A673 (cell line): ENCODE measurements at regions not wholly inside any gene's neighbourhood (a gene's known extent, or its start where the extent isn't known, plus 50 kb on each side); places are given as distances from the start of the nearest gene placed in this dataset.
"Not testable (repeated sequence)": the region's sequence is repeated elsewhere in the genome, so short reads cannot be mapped to it uniquely, and the experiment has no call there.

ENCODE experiments used
- BruUV-seq: library from RNA; stranded (reverse); fragments of 400-500 nt; replicated peaks from 2 replicates; lab custom pipeline; 2021; lab: Mats Ljungman, UMichigan
- CTCF ChIA-PET: fragments of 300-600 bp; sonication (Branson Sonifier 250); formaldehyde crosslinking; loops from one replicate; lab custom pipeline; 2022; ENCODE audit warnings: antibody characterized with exemption; lab: Charles Lee
- POLR2A ChIA-PET: fragments of 300-600 bp; sonication (Branson Sonifier 250); formaldehyde crosslinking; loops from one replicate; lab custom pipeline; 2022; ENCODE audit warnings: antibody characterized with exemption; ENCODE audit not compliant: low non-redundant PET; lab: Charles Lee
- DNase-seq: peaks from one replicate; pipeline ENCODE4 v3.0.0-alpha.2; 2015; ENCODE audit warnings: low spot score
- H3K27ac ChIP-seq: fragments of 200-600 bp; sonication (generic); 2 replicates; pipeline ENCODE4 v1.5.1; 2016; ENCODE audit warnings: mixed run types, low read depth, mild to moderate bottlenecking, mixed read lengths, antibody characterized with exemption, low read length; ENCODE audit not compliant: poor library complexity, severe bottlenecking
- H3K27me3 ChIP-seq: fragments of 200-600 bp; sonication (generic); replicated peaks from 2 replicates; pipeline ENCODE4 v1.6.1; 2017; ENCODE audit warnings: mixed run types, low read depth, mild to moderate bottlenecking, mixed read lengths, antibody characterized with exemption, low read length; ENCODE audit not compliant: insufficient read depth, poor library complexity
- H3K36me3 ChIP-seq: fragments of 200-600 bp; sonication (generic); 2 replicates; pipeline ENCODE4 v1.6.1; 2016; ENCODE audit warnings: mixed run types, mild to moderate bottlenecking, mixed read lengths, antibody characterized with exemption, low read length; ENCODE audit not compliant: insufficient read depth, poor library complexity, severe bottlenecking
- H3K4me1 ChIP-seq: fragments of 200-600 bp; sonication (generic); 2 replicates; pipeline ENCODE4 v1.6.1; 2017; ENCODE audit warnings: mixed run types, mild to moderate bottlenecking, mixed read lengths, antibody characterized with exemption, low read length; ENCODE audit not compliant: insufficient read depth, poor library complexity, severe bottlenecking
- H3K4me3 ChIP-seq: fragments of 200-600 bp; sonication (generic); 2 replicates; pipeline ENCODE4 v1.5.1; 2016; ENCODE audit warnings: low read depth, mixed run types, mild to moderate bottlenecking, mixed read lengths, low read length; ENCODE audit not compliant: poor library complexity, severe bottlenecking
- H3K9me3 ChIP-seq: fragments of 200-600 bp; sonication (generic); 2 replicates; pipeline ENCODE4 v1.6.1; 2016; ENCODE audit warnings: mixed run types, low read depth, mild to moderate bottlenecking, mixed read lengths, antibody characterized with exemption, low read length; ENCODE audit not compliant: poor library complexity, severe bottlenecking
- CTCF ChIP-seq: fragments of 300-800, 200-600 bp; sonication (generic); conservative IDR thresholded peaks from 2 replicates; pipeline ENCODE4 v1.5.1; 2017; ENCODE audit warnings: low read depth, mild to moderate bottlenecking, antibody characterized with exemption, low read length, moderate library complexity, mixed read lengths
- EZH2 ChIP-seq: fragments of 200-600 bp; sonication (generic); IDR thresholded peaks from 2 replicates; pipeline ENCODE4 v1.6.1; 2017; ENCODE audit warnings: borderline replicate concordance, low read depth, mild to moderate bottlenecking, mixed read lengths, antibody characterized with exemption, low read length; ENCODE audit not compliant: poor library complexity, severe bottlenecking
- intact Hi-C: fragments of 100-400 bp; cut with micrococcal nuclease; formaldehyde crosslinking; loops from one replicate; pipeline ENCODE4 v1.10.0; 2022; ENCODE audit not compliant: unreplicated experiment

GRCh38 chr11:121996574-121996973 lies 119.4 kb downstream of the BLID start:
- no peak overlapping the region for H3K4me3 ChIP-seq
- ChIA-PET POLR2A (no interaction called here), CTCF (no interaction called here)
- no peaks in the 10 kb centered on the region for H3K9me3 ChIP-seq
- DNase-seq = no peak
- intact Hi-C loops = no loop called here
- TF ChIP-seq EZH2 = no peak
- no peak for TF ChIP-seq CTCF
- no peaks in the 10 kb centered on the region for H3K27me3 ChIP-seq
- H3K36me3 ChIP-seq = no peaks in the 10 kb centered on the region
- H3K27ac ChIP-seq = no peak overlapping the region
- BruUV-seq = no TSS peak
- no peaks in the 10 kb centered on the region for H3K4me1 ChIP-seq

- ChIA-PET CTCF (no interaction called here), POLR2A (no interaction called here)
These were observed 132.1 kb downstream of the BLID start for GRCh38 chr11:121983901-121984300.

GRCh38 chr11:121977914-121978313 lies 138.1 kb downstream of the BLID start:
- H3K4me3 ChIP-seq, POLR2A ChIA-PET, H3K4me1 ChIP-seq, H3K36me3 ChIP-seq, H3K9me3 ChIP-seq, BruUV-seq, H3K27ac ChIP-seq, H3K27me3 ChIP-seq, intact Hi-C loops, DNase-seq: not testable (repeated sequence)
- CTCF ChIA-PET = interaction anchor here (0.6 kb wide), 1 partner anchor 30 kb away, joined by 4 read pairs; no protein-coding TSS in a partner anchor

More at GRCh38 chr11:121983901-121984300, 132.1 kb downstream of the BLID start:
- DNase-seq = no peak
- Histone ChIP-seq H3K36me3 (no peaks in the 10 kb centered on the region), H3K9me3 (no peaks in the 10 kb centered on the region), H3K27ac (no peak overlapping the region), H3K4me3 (no peak overlapping the region), H3K27me3 (peaks cover 4% of the 10 kb centered on the region), H3K4me1 (no peaks in the 10 kb centered on the region)
- BruUV-seq = no TSS peak
- intact Hi-C loops = no loop called here
- TF ChIP-seq CTCF (no peak), EZH2 (no peak)

- Histone ChIP-seq H3K9me3 (no peaks in the 10 kb centered on the region), H3K4me1 (peaks cover 19% of the 10 kb centered on the region), H3K36me3 (no peaks in the 10 kb centered on the region), H3K4me3 (no peak overlapping the region), H3K27me3 (no peaks in the 10 kb centered on the region), H3K27ac (no peak overlapping the region)
- intact Hi-C loops = no loop called here
- ChIA-PET CTCF (no interaction called here), POLR2A (no interaction called here)
- TF ChIP-seq EZH2 (no peak), CTCF (no peak)
- BruUV-seq = no TSS peak
- DNase-seq = no peak
These were observed 147.4 kb downstream of the BLID start for GRCh38 chr11:121968638-121969037.
